ENCODE measurements at regions not wholly inside any gene's neighbourhood (a gene's known extent, or its start where the extent isn't known, plus 50 kb on each side); places are given as distances from the start of the nearest gene placed in this dataset.

DNA sequence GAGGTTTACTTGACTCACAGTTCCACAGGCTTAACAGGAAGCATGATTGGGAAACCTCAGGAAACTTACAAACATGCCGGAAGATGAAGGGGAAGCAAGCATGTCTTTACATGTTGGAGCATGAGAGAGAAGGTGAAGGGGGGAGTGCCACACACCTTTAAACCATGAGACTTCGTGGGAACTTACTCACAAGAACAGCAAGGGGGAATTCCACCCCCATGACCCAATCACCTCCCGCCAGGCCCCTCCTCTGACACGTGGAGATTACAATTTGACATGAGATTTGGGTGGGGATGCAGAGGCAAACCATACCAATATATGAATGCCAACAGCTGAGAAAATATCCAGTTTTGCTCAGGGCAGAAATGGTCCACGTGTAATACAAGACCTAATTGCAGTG lies 518.6 kb downstream of the VRK1 start:
- no peak for DNase-seq

DNA sequence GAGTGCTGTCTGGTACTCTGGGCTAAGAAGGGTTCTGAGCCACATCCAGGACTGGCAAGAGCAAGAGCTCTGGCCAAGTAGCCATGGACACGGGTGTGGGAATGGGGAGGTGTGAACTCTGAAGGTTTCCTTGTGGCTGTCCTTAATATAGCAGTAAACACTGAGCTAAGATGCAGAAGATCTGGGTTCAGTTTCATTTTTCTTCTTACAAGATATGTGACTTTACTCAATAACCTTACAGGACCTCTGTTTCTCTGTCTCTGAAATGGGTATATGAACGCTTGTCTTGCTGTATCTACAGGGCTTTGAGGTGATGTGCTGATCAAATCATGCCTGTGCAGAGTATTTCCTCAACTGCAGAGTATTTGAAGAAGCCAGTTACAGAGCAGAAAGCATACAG lies 521.2 kb downstream of the VRK1 start:
- no peak for DNase-seq

- no peak for DNase-seq
These were observed 522.5 kb downstream of the VRK1 start for GRCh38 chr14:97319691-97320090.

DNA sequence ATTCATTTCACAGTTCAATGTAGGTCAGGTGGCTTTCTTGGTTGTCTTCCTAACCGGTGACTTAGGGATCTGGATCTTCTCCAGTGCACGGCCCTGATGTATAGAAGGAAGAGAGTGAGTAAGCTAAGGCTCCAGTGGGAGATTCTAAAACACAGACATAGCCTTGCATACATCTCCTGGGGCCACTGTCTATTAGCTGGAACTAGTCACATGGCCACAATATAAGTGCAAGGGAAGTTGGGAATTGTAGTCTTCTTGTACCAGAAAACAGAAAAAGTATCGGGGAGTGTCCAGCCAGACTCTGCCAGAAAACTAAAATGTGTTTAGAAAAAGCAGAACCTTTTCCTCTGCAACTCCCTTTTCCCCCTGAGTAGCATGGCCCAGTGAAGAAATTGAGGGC lies 531.6 kb downstream of the VRK1 start:
- no peak for DNase-seq

GRCh38 chr14:97329701-97330100 lies 532.5 kb downstream of the VRK1 start:
- DNase-seq: no peak

DNA sequence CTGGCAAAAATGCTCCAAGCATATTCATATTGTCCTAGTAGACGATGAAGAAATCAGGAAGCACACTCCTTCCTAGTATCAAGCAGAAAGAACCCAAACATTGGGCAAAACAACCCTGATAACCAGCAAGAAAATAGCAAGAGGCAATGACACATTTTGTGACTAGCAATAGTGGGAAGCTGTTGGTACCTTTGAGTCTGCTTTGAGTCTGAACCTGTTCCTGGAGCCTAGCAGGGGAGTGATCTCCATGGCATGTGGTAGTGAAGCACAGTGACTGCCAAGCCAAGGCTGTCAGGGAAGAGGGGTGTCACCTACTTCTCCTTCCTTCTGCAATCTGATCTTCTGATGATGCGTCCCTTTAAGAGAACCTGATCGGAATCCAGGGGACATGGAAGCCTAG lies 533.9 kb downstream of the VRK1 start:
- no peak for DNase-seq

- DNase-seq: no peak
These were observed 534.3 kb downstream of the VRK1 start for GRCh38 chr14:97331526-97331925.

- DNase-seq: no peak
These were observed 539.0 kb downstream of the VRK1 start for GRCh38 chr14:97336179-97336578.

DNA sequence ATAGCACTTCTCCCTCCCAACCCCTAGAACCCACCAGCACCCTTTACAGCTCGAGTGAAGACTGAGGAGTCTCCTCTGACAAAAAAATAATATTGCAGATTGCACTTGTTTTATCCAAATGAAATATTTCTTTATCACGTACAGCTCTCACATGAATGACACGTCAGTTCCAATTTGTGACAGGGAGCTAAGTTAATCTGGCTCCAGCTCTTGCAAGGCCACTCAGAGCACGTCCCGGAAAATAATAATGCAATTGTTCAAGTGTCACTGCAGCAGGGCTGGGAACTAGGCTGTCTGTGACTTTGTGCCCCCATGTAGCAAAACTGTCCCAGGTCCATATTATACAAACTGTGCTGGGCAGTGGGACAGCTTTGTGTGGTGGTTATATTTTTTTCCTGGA lies 539.6 kb downstream of the VRK1 start:
- DNase-seq: no peak

DNA sequence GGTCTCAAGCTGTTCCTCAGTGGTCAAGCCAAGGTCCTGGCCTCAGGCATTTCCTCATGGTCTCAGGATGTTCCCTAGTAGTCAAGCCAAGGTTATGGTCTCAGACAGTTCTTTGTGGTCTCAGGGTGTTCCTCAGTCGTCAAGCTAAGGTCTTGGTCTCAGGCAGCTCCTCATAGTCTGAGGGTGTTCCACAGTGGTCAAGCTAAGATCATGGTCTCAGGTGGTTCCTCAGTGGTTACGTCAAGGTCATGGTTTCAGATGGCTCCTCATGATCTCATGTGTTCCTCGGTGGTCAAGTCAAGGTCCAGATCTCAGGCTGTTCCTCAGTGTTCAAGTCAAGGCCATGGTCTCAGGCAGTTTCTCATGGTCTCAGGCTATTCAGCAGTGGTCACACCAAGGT lies 540.1 kb downstream of the VRK1 start:
- DNase-seq: no peak

GRCh38 chr14:97337670-97338069 lies 540.5 kb downstream of the VRK1 start:
- no peak for DNase-seq

DNA sequence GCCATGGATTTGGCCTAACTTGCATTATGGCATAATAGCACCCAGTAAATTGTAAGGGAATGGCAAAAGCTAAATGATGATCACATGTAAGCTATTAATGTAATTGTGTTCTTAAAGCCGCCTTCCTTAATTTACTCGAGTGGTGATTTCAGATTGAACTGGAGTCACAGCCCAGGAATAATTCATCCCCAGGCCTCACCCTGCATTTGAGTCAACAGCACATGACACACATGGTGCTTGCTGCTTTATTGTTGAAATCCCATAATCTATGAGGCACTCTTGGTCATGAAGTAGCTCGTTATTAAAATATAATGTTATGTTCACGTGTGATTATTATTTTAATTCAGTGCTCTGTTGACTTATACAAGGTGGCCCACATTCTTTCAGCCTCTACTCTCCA lies 547.5 kb downstream of the VRK1 start:
- DNase-seq: no peak

- no peak for DNase-seq
These were observed 549.5 kb downstream of the VRK1 start for GRCh38 chr14:97346675-97347074.

GRCh38 chr14:97349463-97349862 lies 552.3 kb downstream of the VRK1 start:
- no peak for DNase-seq

GRCh38 chr14:97349946-97350345 lies 552.8 kb downstream of the VRK1 start:
- DNase-seq: no peak

GRCh38 chr14:97350415-97350814 lies 553.2 kb downstream of the VRK1 start:
- DNase-seq: no peak

DNA sequence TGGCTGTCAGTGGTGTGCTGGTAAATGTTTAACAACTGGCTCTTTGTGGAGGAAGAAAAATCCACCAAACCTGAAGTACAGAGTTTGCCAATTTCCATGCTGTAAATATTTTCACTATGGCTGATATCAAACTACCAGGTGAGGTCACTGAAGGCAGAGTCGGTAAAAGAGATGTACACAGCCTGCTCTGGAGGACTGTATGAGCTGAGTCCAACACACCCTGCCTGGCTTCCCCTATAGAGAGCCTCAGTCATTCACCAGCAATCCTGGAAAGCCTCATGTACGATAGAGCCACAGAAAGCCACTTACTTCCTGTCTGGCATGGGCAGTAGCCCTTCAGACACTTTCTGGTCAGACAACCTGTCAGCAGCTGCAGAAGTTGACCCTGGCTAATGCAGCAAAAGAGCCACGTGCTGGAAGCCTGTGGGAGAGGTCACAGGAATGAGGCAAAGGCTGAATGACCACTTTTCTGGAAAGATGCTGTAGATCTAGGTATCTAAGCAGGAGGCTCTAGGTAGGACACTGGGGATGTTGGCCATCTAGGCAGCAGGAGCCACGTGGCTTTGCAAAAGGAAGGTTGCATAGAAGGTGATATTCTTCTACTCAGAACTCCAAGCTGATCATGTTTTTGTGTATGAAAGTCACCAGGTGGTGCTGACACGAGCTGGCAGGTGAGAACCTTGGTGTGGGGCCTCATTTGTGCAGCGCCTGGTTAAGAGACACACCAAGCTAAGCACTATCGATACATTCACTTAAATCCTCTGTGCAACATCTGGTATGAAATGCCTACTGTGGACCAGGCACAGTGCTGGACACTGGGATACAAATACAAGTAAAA lies 553.9 kb downstream of the VRK1 start:
- no peak for DNase-seq

DNA sequence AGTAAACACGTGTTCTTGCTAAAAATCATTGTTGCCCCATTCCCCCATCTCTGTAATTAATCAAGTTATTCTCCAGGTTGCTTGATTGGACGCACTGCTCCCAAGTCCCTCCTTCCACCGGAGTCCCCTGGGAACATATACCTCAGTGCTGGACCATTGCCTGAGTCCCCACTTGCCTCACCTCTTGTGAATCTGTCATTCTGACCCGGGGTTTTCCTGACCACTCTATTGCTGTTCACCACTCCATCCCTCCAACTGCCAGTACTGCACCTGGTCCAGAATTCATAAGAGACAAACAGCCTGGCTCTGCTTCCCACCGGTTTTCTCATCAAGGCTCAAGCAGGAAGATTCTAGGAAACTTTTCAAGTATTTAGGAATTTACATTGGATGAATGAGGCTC lies 555.9 kb downstream of the VRK1 start:
- DNase-seq: no peak

GRCh38 chr14:97354119-97354722 lies 557.0 kb downstream of the VRK1 start:
- DNase-seq: no peak

- DNase-seq: no peak
These were observed 562.2 kb downstream of the VRK1 start for GRCh38 chr14:97359341-97359740.

DNA sequence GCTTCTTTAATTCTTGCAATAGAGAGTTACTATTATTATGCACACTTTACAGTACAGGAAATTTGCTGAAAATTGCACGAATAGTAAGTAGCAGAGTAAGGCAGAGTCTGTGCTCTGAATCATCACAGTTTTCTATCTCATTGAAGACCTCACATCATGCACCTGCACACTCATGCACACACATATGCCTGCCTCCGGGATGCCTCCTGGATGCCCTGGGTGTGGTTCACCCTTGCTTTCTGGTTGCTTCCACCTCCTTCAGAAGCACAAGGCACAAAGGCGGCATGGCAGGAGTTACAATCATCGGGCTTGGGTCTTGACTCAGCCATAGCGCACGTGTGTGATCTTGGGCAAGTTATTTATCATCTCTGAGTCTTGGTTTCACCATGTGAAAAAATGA lies 564.0 kb downstream of the VRK1 start:
- no peak for DNase-seq

DNA sequence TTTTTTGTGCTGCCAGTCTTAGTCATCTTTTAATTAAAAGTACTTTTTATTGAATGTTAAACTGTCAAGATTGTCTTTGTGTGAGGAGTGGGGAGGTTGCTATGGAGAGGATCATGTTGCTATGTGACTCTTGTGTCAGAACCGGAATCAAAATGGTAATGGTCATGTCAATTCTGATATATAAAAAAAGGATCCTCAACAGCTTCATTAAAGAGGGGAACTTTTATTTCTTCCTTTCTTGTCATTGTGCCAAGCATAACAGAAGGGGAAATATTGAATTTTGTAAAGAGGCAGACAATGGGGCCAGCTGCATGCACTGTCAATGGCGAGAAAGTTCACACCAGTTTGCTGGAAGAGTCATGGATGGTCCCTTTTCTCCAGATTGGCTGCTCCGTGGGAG lies 564.8 kb downstream of the VRK1 start:
- no peak for DNase-seq

DNA sequence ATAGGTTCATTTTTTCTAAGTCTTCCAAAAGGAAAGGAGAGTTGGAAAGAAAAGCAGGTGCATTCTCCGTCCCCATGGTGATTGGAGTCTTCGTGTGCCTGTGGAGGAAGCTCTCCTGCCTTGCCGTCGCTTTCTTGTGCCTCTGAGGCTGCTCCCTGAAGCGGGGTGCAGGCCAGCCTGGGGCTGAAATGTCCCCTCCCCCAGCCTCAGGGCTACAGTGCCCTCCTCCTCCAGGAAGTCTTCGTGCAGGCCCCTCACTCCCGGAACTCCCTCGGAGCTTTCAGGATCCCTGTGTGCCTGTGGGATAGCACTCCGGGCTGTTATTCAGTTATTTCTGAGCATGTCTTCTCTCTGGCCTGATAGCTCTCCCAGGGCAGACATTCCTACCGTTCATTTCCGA lies 569.2 kb downstream of the VRK1 start:
- DNase-seq: no peak

DNA sequence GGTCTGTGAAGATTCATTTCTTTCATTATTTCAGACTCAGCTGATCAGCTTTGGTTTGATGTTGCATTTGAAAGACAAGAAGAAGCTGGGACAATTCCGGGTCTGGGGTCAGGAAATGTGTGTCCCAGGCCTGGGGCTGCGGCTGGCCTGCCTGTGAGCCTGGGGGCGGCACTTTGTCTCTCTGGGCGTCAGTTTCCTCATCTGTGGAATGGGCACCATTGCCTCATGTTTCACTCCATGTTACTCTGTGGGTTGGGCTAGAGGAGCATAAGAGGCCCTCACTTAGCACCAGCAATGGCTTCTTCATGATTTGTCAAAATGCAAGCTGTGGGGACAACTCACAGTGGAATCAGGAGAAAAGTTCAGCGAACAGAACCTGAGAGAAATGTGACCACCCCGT lies 570.1 kb downstream of the VRK1 start:
- DNase-seq: no peak

DNA sequence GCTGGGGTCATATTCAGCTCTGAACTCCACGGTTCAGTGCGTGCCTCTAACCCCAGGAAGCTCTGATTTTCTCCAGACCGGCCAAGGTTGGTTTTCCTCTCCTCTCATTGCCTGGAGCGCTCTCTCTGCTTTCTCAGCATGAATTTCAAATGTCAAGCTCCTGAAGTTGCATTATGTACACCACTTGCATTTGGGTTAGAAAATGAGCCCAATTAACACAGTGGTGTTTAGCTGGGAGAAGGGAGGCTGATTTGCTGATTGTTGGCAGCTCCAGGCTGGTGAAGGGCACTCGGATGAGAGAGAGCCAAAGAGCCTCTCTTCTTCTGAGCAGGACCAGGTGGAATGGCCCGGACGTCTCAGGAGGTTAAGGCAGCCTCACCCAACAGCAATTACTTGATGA lies 570.9 kb downstream of the VRK1 start:
- no peak for DNase-seq

Data from suppressor macrophage treated with lipopolysaccharide for 4 hours (primary cell).